Hippocampal formation (tissue), 2 donors: ENCODE measurements at regions not wholly inside any gene's neighbourhood (a gene's known extent, or its start where the extent isn't known, plus 50 kb on each side); places are given as distances from the start of the nearest gene placed in this dataset.

ENCODE experiments used
- DNase-seq, 2 donors: peaks; one replicate each; lab custom pipeline; 2025; lab: John Stamatoyannopoulos, UW

- no peak for DNase-seq
Observed at GRCh38 chr14:49240383-49240782, 345.8 kb downstream of the RPS29 start.

- DNase-seq = no peak
Observed at GRCh38 chr14:49228552-49228951, 357.6 kb downstream of the RPS29 start.

- no peak for DNase-seq
Observed at GRCh38 chr14:49221316-49221715, 364.9 kb downstream of the RPS29 start.

GRCh38 chr14:49220492-49220891 lies 365.7 kb downstream of the RPS29 start:
- DNase-seq = no peak

GRCh38 chr14:49218436-49219092 lies 367.6 kb downstream of the RPS29 start:
- DNase-seq = no peak

GRCh38 chr14:49212721-49213120 lies 373.5 kb downstream of the RPS29 start:
- DNase-seq = no peak

GRCh38 chr14:49209416-49209815 lies 376.8 kb downstream of the RPS29 start:
- no peak for DNase-seq

- no peak for DNase-seq
Observed at GRCh38 chr14:49206828-49207227, 379.4 kb downstream of the RPS29 start.

GRCh38 chr14:49203676-49204075 lies 382.5 kb downstream of the RPS29 start:
- DNase-seq = no peak

- DNase-seq = no peak
Observed at GRCh38 chr14:49199159-49199558, 387.0 kb downstream of the RPS29 start.

GRCh38 chr14:49196327-49196726 lies 389.9 kb downstream of the RPS29 start:
- DNase-seq = no peak

GRCh38 chr14:49194067-49194466 lies 392.1 kb downstream of the RPS29 start:
- DNase-seq = no peak

- DNase-seq = no peak
Observed at GRCh38 chr14:49193332-49194065, 392.7 kb downstream of the RPS29 start.

GRCh38 chr14:49191380-49191779 lies 394.8 kb downstream of the RPS29 start:
- DNase-seq = no peak

GRCh38 chr14:49189375-49189774 lies 396.8 kb downstream of the RPS29 start:
- no peak for DNase-seq

GRCh38 chr14:49187799-49188198 lies 398.4 kb downstream of the RPS29 start:
- DNase-seq = no peak

GRCh38 chr14:49173765-49174373 lies 412.3 kb downstream of the RPS29 start:
- no peak for DNase-seq

- no peak for DNase-seq
Observed at GRCh38 chr14:49164074-49164473, 422.1 kb downstream of the RPS29 start.

GRCh38 chr14:49160983-49161382 lies 425.2 kb downstream of the RPS29 start:
- no peak for DNase-seq

- no peak for DNase-seq
Observed at GRCh38 chr14:49159081-49159480, 427.1 kb downstream of the RPS29 start.

GRCh38 chr14:49139593-49139992 lies 446.6 kb downstream of the RPS29 start:
- no peak for DNase-seq

GRCh38 chr14:49134940-49135339 lies 451.2 kb downstream of the RPS29 start:
- DNase-seq = no peak

GRCh38 chr14:49121246-49121645 lies 464.9 kb downstream of the RPS29 start:
- no peak for DNase-seq
